CD14-positive monocyte (primary cell): ENCODE measurements at regions not wholly inside any gene's neighbourhood (a gene's known extent, or its start where the extent isn't known, plus 50 kb on each side); places are given as distances from the start of the nearest gene placed in this dataset.

Source experiments
- DNase-seq, 3 donors: peaks; one replicate each; pipeline ENCODE4 v3.0.0-alpha.2; 2011 to 2022
- H2AFZ ChIP-seq: 2 replicates; pipeline ENCODE4 v1.6.0; 2012; ENCODE audit warnings: mild to moderate bottlenecking, low read depth, low read length, inconsistent platforms; ENCODE audit not compliant: insufficient read depth, poor library complexity, severe bottlenecking
- H3K27ac ChIP-seq, 2 donors: 1 replicate in 1 of 2; 2 replicates in 1 of 2; pipeline ENCODE4 v1.5.1; 2012 to 2013; ENCODE audit warnings: low read length in 2 of 2, control low read depth in 1 of 2, inconsistent platforms in 1 of 2, low read depth in 1 of 2, mild to moderate bottlenecking in 1 of 2
- H3K27me3 ChIP-seq, 2 donors: one replicate each; pipeline versions ENCODE4 v1.6.0 to v1.6.1; 2011 to 2013; ENCODE audit warnings: low read length in 2 of 2; ENCODE audit not compliant: control insufficient read depth in 2 of 2, insufficient read depth in 2 of 2
- H3K36me3 ChIP-seq, 2 donors: replicated peaks in 1 of 2; 1 replicate in 1 of 2; 2 replicates in 1 of 2; pipeline versions ENCODE4 v1.5.1 to v1.6.1; 2012 to 2013; ENCODE audit warnings: low read length in 2 of 2, control low read depth in 1 of 2, inconsistent platforms in 1 of 2, mild to moderate bottlenecking in 1 of 2; ENCODE audit not compliant: insufficient read depth in 2 of 2, control insufficient read depth in 1 of 2
- H3K4me1 ChIP-seq, 2 donors: 1 replicate in 1 of 2; 2 replicates in 1 of 2; pipeline versions ENCODE4 v1.5.1 to v1.6.1; 2012 to 2013; ENCODE audit warnings: low read length in 2 of 2, control low read depth in 1 of 2, inconsistent platforms in 1 of 2, mild to moderate bottlenecking in 1 of 2, moderate library complexity in 1 of 2; ENCODE audit not compliant: insufficient read depth in 2 of 2, control insufficient read depth in 1 of 2
- H3K4me2 ChIP-seq: replicated peaks from 2 replicates; pipeline ENCODE3; 2012; ENCODE audit warnings: low read length, moderate library complexity, mild to moderate bottlenecking; ENCODE audit not compliant: poor library complexity, severe bottlenecking; ENCODE audit errors: extremely low read depth
- H3K4me3 ChIP-seq, 3 experiments: fragments of 200-600 bp in 1 of 3; sonication (generic) in 1 of 3; replicated peaks in 1 of 3; 1 replicate in 2 of 3; 2 replicates in 1 of 3; pipeline ENCODE4 v1.5.1; 2011 to 2013; ENCODE audit warnings: low read length in 3 of 3, mild to moderate bottlenecking in 3 of 3, control low read depth in 2 of 3, low read depth in 2 of 3, inconsistent platforms in 1 of 3, moderate library complexity in 1 of 3
- H3K79me2 ChIP-seq: 2 replicates; pipeline ENCODE4 v1.6.0; 2012; ENCODE audit warnings: mild to moderate bottlenecking, control low read depth, inconsistent platforms, low read length, moderate library complexity; ENCODE audit not compliant: insufficient read depth
- H3K9ac ChIP-seq: 2 replicates; pipeline ENCODE4 v1.6.0; 2017; ENCODE audit warnings: low read length, mild to moderate bottlenecking; ENCODE audit not compliant: insufficient read depth, poor library complexity, severe bottlenecking
- H3K9me3 ChIP-seq, 2 donors: replicated peaks in 1 of 2; 1 replicate in 1 of 2; 2 replicates in 1 of 2; pipeline versions ENCODE4 v1.5.1 to v1.6.1; 2012 to 2013; ENCODE audit warnings: low read length in 2 of 2, control low read depth in 1 of 2; ENCODE audit not compliant: control insufficient read depth in 1 of 2, insufficient read depth in 1 of 2
- H4K20me1 ChIP-seq: 2 replicates; pipeline ENCODE4 v1.6.0; 2012; ENCODE audit warnings: mild to moderate bottlenecking, low read length, control low read depth, moderate library complexity; ENCODE audit not compliant: insufficient read depth
- H3K27ac Mint-ChIP-seq, 7 donors: one replicate each; pipeline ENCODE4 v1.8.0; 2020; ENCODE audit warnings: mild to moderate bottlenecking in 7 of 7, mixed read lengths in 7 of 7, moderate library complexity in 6 of 7, inconsistent platforms in 2 of 7
- H3K27me3 Mint-ChIP-seq, 3 donors: one replicate each; pipeline ENCODE4 v1.8.0; 2021 to 2022; ENCODE audit warnings: low read depth in 3 of 3, mild to moderate bottlenecking in 3 of 3, mixed read lengths in 3 of 3, moderate library complexity in 3 of 3, inconsistent platforms in 1 of 3
- H3K36me3 Mint-ChIP-seq, 2 donors: one replicate each; pipeline ENCODE4 v1.8.0; 2020; ENCODE audit warnings: mixed read lengths in 2 of 2, inconsistent platforms in 1 of 2, mild to moderate bottlenecking in 1 of 2
- H3K4me1 Mint-ChIP-seq: one replicate; pipeline ENCODE4 v1.8.0; 2020; ENCODE audit warnings: mild to moderate bottlenecking, mixed read lengths
- H3K4me3 Mint-ChIP-seq, 2 donors: one replicate each; pipeline ENCODE4 v1.8.0; 2020; ENCODE audit warnings: mild to moderate bottlenecking in 2 of 2, mixed read lengths in 2 of 2, moderate library complexity in 1 of 2
- H3K9me3 Mint-ChIP-seq, 7 donors: one replicate each; pipeline ENCODE4 v1.8.0; 2020 to 2022; ENCODE audit warnings: mixed read lengths in 7 of 7, mild to moderate bottlenecking in 6 of 7, moderate library complexity in 6 of 7, inconsistent platforms in 2 of 7
- WGBS: methylation state at CpG from one replicate; pipeline ENCODE4 v1.1.5; 2013; ENCODE audit warnings: missing lambda C conversion rate; ENCODE audit not compliant: insufficient coverage; 5-methylcytosine and 5-hydroxymethylcytosine counted together
- intact Hi-C, 2 donors: fragments of 100-400 bp; cut with micrococcal nuclease; formaldehyde crosslinking; loops; one replicate each; pipeline versions ENCODE4 v1.15.0 to v1.15.1; 2023
- TF ChIP-seq, protein P1 (sequence below): fragments of 200-600 bp; IDR thresholded peaks from one replicate; pipeline ENCODE4 v1.8.0; 2022; ENCODE audit warnings: antibody characterized with exemption, mild to moderate bottlenecking

- Mint-ChIP-seq H3K27ac (no peak overlapping the region), H3K9me3 (peaks cover 0 to 5% (median 0%) of the 10 kb centered on the region in 7 donors), H3K36me3 (no peaks in the 10 kb centered on the region), H3K27me3 (peaks cover 0 to 3% (median 2%) of the 10 kb centered on the region in 3 donors), H3K4me3 (no peak overlapping the region), H3K4me1 (no peaks in the 10 kb centered on the region)
- intact Hi-C loops = no loop called here
- TF ChIP-seq, protein P1, sequence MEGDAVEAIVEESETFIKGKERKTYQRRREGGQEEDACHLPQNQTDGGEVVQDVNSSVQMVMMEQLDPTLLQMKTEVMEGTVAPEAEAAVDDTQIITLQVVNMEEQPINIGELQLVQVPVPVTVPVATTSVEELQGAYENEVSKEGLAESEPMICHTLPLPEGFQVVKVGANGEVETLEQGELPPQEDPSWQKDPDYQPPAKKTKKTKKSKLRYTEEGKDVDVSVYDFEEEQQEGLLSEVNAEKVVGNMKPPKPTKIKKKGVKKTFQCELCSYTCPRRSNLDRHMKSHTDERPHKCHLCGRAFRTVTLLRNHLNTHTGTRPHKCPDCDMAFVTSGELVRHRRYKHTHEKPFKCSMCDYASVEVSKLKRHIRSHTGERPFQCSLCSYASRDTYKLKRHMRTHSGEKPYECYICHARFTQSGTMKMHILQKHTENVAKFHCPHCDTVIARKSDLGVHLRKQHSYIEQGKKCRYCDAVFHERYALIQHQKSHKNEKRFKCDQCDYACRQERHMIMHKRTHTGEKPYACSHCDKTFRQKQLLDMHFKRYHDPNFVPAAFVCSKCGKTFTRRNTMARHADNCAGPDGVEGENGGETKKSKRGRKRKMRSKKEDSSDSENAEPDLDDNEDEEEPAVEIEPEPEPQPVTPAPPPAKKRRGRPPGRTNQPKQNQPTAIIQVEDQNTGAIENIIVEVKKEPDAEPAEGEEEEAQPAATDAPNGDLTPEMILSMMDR = no peak
- Histone ChIP-seq H3K9me3 (no peaks in the 10 kb centered on the region), H3K27ac (no peak overlapping the region), H3K9ac (no peak overlapping the region), H3K4me3 (no peak overlapping the region), H3K4me1 (no peaks in the 10 kb centered on the region), H3K4me2 (no peak overlapping the region), H3K79me2 (no peaks in the 10 kb centered on the region), H2AFZ (no peak overlapping the region), H4K20me1 (no peaks in the 10 kb centered on the region), H3K36me3 (no peaks in the 10 kb centered on the region), H3K27me3 (no peaks in the 10 kb centered on the region)
- 100% methylated on average over 3 of the region's 4 CpGs for WGBS
- no peak for DNase-seq
Observed at GRCh38 chr1:182229921-182230491, 161.6 kb downstream of the GLUL start.

DNA sequence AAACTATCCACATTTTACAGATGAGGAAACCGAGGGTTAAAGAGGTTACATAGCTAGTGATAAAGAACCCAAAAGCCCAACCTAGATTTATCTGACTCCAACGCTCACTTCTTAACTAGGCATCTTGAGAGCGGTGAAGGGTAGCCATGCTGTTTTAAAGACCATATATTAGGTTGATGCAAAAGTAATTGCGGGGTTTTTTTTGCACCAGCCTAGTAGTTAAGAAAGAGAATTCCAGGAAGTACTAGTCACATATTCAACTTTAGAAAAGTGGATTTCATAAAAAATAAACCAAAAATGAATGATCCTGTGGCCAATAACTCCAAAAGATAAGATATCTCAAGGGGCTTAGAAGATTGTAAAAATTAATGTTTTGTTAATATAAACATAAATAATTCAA lies 162.1 kb downstream of the GLUL start:
- Mint-ChIP-seq H3K36me3 (no peaks in the 10 kb centered on the region), H3K4me1 (no peaks in the 10 kb centered on the region), H3K27me3 (peaks cover 0 to 2% (median 0%) of the 10 kb centered on the region in 3 donors), H3K9me3 (peaks cover 0 to 5% (median 0%) of the 10 kb centered on the region in 7 donors), H3K4me3 (no peak overlapping the region), H3K27ac (no peak overlapping the region)
- H3K79me2 ChIP-seq = no peaks in the 10 kb centered on the region
- H3K4me2 ChIP-seq = no peak overlapping the region
- WGBS = no CpG with 5 or more reads among the region's 4 CpGs
- no peak overlapping the region for H3K4me3 ChIP-seq
- intact Hi-C loops = no loop called here
- H3K4me1 ChIP-seq = no peaks in the 10 kb centered on the region
- H3K9me3 ChIP-seq = no peaks in the 10 kb centered on the region
- no peak overlapping the region for H3K9ac ChIP-seq
- H3K27ac ChIP-seq = no peak overlapping the region
- no peak for DNase-seq
- H3K27me3 ChIP-seq = no peaks in the 10 kb centered on the region
- no peaks in the 10 kb centered on the region for H3K36me3 ChIP-seq
- TF ChIP-seq, protein P1 = no peak
- no peaks in the 10 kb centered on the region for H4K20me1 ChIP-seq
- no peak overlapping the region for H2AFZ ChIP-seq
